ENCODE measurements at regions not wholly inside any gene's neighbourhood (a gene's known extent, or its start where the extent isn't known, plus 50 kb on each side); places are given as distances from the start of the nearest gene placed in this dataset.
A peak's percentile ranks its signal among the peaks of the same experiment; 100 is the strongest.
"Not testable (repeated sequence)": the region's sequence is repeated elsewhere in the genome, so short reads cannot be mapped to it uniquely, and the experiment has no call there.

GRCh38 chr3:198139037-198139436 is 179.0 kb downstream of the LMLN start:
- not testable (repeated sequence) for H3K9me3 ChIP-seq (replicated peaks); H3K36me3 ChIP-seq; H3K27me3 ChIP-seq (replicated peaks); H3K4me3 ChIP-seq; H3K27ac ChIP-seq; H3K4me1 ChIP-seq (replicated peaks); DNase-seq (ENCODE audit: low read depth in 1 of 2, low spot score in 2 of 2)

GRCh38 chr3:198139513-198140167 is 179.6 kb downstream of the LMLN start:
- not testable (repeated sequence) for H3K27me3 ChIP-seq (replicated peaks); H3K27ac ChIP-seq; H3K9me3 ChIP-seq (replicated peaks); H3K36me3 ChIP-seq; H3K4me3 ChIP-seq; DNase-seq (ENCODE audit: low read depth in 1 of 2, low spot score in 2 of 2)
- peaks cover 12% of the 10 kb centered on the region for H3K4me1 ChIP-seq (replicated peaks)

- not testable (repeated sequence) for H3K36me3 ChIP-seq; H3K27me3 ChIP-seq (replicated peaks); H3K27ac ChIP-seq; H3K4me3 ChIP-seq; H3K9me3 ChIP-seq (replicated peaks)
- peaks cover 15% of the 10 kb centered on the region for H3K4me1 ChIP-seq (replicated peaks)
- peak; percentile 79 to 81 for DNase-seq (ENCODE audit: low read depth in 1 of 2, low spot score in 2 of 2)
These were observed 183.5 kb downstream of the LMLN start for GRCh38 chr3:198143300-198144137.

GRCh38 chr3:198145231-198145784 is 185.3 kb downstream of the LMLN start:
- H3K27me3 ChIP-seq (replicated peaks); H3K36me3 ChIP-seq; H3K27ac ChIP-seq; H3K4me3 ChIP-seq; H3K9me3 ChIP-seq (replicated peaks): not testable (repeated sequence)
- H3K4me1 ChIP-seq (replicated peaks): peaks cover 15% of the 10 kb centered on the region
- DNase-seq (ENCODE audit: low read depth in 1 of 2, low spot score in 2 of 2): peak; percentile 35 to 55

GRCh38 chr3:198146070-198146469 is 186.1 kb downstream of the LMLN start:
- H3K36me3 ChIP-seq; H3K9me3 ChIP-seq (replicated peaks); H3K27ac ChIP-seq; H3K27me3 ChIP-seq (replicated peaks); H3K4me3 ChIP-seq: not testable (repeated sequence)
- peaks cover 15% of the 10 kb centered on the region for H3K4me1 ChIP-seq (replicated peaks)
- peak in 1 of 2 experiments; percentile 28 for DNase-seq (ENCODE audit: low read depth in 1 of 2, low spot score in 2 of 2)

GRCh38 chr3:198146559-198147164 is 186.6 kb downstream of the LMLN start:
- DNase-seq (ENCODE audit: low read depth in 1 of 2, low spot score in 2 of 2); H3K36me3 ChIP-seq; H3K27me3 ChIP-seq (replicated peaks); H3K9me3 ChIP-seq (replicated peaks); H3K27ac ChIP-seq; H3K4me3 ChIP-seq: not testable (repeated sequence)
- peaks cover 15% of the 10 kb centered on the region for H3K4me1 ChIP-seq (replicated peaks)

GRCh38 chr3:198147213-198147612 is 187.2 kb downstream of the LMLN start:
- DNase-seq (ENCODE audit: low read depth in 1 of 2, low spot score in 2 of 2); H3K9me3 ChIP-seq (replicated peaks); H3K36me3 ChIP-seq; H3K27ac ChIP-seq; H3K27me3 ChIP-seq (replicated peaks); H3K4me3 ChIP-seq: not testable (repeated sequence)
- H3K4me1 ChIP-seq (replicated peaks): peaks cover 15% of the 10 kb centered on the region

- H3K27ac ChIP-seq: not testable (repeated sequence)
These were observed 188.0 kb downstream of the LMLN start for GRCh38 chr3:198147993-198148392.

GRCh38 chr3:198149904-198150303 is 189.9 kb downstream of the LMLN start:
- not testable (repeated sequence) for H3K4me3 ChIP-seq; H3K27me3 ChIP-seq (replicated peaks); H3K4me1 ChIP-seq (replicated peaks); H3K9me3 ChIP-seq (replicated peaks); H3K36me3 ChIP-seq; H3K27ac ChIP-seq; DNase-seq (ENCODE audit: low read depth in 1 of 2, low spot score in 2 of 2)

More at GRCh38 chr3:198147993-198148392, 188.0 kb downstream of the LMLN start:
- DNase-seq (ENCODE audit: low read depth in 1 of 2, low spot score in 2 of 2); H3K27me3 ChIP-seq (replicated peaks); H3K9me3 ChIP-seq (replicated peaks); H3K4me3 ChIP-seq; H3K36me3 ChIP-seq: not testable (repeated sequence)
- H3K4me1 ChIP-seq (replicated peaks): peaks cover 15% of the 10 kb centered on the region

GRCh38 chr3:198151867-198152266 is 191.8 kb downstream of the LMLN start:
- not testable (repeated sequence) for H3K36me3 ChIP-seq; H3K9me3 ChIP-seq (replicated peaks); DNase-seq (ENCODE audit: low read depth in 1 of 2, low spot score in 2 of 2); H3K4me3 ChIP-seq; H3K27me3 ChIP-seq (replicated peaks); H3K4me1 ChIP-seq (replicated peaks); H3K27ac ChIP-seq

GRCh38 chr3:198155771-198156170 is 195.8 kb downstream of the LMLN start:
- H3K9me3 ChIP-seq (replicated peaks); H3K27ac ChIP-seq; H3K27me3 ChIP-seq (replicated peaks); H3K36me3 ChIP-seq; H3K4me1 ChIP-seq (replicated peaks); DNase-seq (ENCODE audit: low read depth in 1 of 2, low spot score in 2 of 2); H3K4me3 ChIP-seq: not testable (repeated sequence)

GRCh38 chr3:198157231-198157868 is 197.3 kb downstream of the LMLN start:
- not testable (repeated sequence) for H3K4me1 ChIP-seq (replicated peaks); DNase-seq (ENCODE audit: low read depth in 1 of 2, low spot score in 2 of 2); H3K36me3 ChIP-seq; H3K27me3 ChIP-seq (replicated peaks); H3K9me3 ChIP-seq (replicated peaks); H3K27ac ChIP-seq; H3K4me3 ChIP-seq

- H3K9me3 ChIP-seq (replicated peaks); H3K27ac ChIP-seq; H3K36me3 ChIP-seq; H3K27me3 ChIP-seq (replicated peaks); H3K4me1 ChIP-seq (replicated peaks); DNase-seq (ENCODE audit: low read depth in 1 of 2, low spot score in 2 of 2); H3K4me3 ChIP-seq: not testable (repeated sequence)
These were observed 198.0 kb downstream of the LMLN start for GRCh38 chr3:198158007-198158406.
